ENCODE measurements at regions not wholly inside any gene's neighbourhood (a gene's known extent, or its start where the extent isn't known, plus 50 kb on each side); places are given as distances from the start of the nearest gene placed in this dataset.

- DNase-seq (ENCODE audit: extremely low spot score in 2 of 2) = no peak
- Histone ChIP-seq H3K4me1 (no peaks in the 10 kb centered on the region), H3K27ac (no peak overlapping the region), H3K27me3 (no peaks in the 10 kb centered on the region), H3K9me3 (no peaks in the 10 kb centered on the region), H3K4me3 (no peak overlapping the region), H3K36me3 (no peaks in the 10 kb centered on the region)
- TF ChIP-seq POLR2AphosphoS5 (IDR thresholded peaks at IDR 0.05; ENCODE audit: insufficient read depth in 1 of 2, low read depth in 1 of 2) (no peak), CTCF (IDR thresholded peaks at IDR 0.05) (no peak), POLR2A (IDR thresholded peaks at IDR 0.05) (no peak)
- intact Hi-C loops (cut with DNase I) = no loop called here
These were observed 982.9 kb upstream of the RBFOX1 start for GRCh38 chr16:6349725-6350124.

- Histone ChIP-seq H3K9me3 (no peaks in the 10 kb centered on the region), H3K4me1 (no peaks in the 10 kb centered on the region), H3K27ac (no peak overlapping the region), H3K4me3 (no peak overlapping the region), H3K27me3 (no peaks in the 10 kb centered on the region), H3K36me3 (no peaks in the 10 kb centered on the region)
- intact Hi-C loops (cut with DNase I) = no loop called here
- no peak for DNase-seq (ENCODE audit: extremely low spot score in 2 of 2)
- no peak for TF ChIP-seq POLR2AphosphoS5 (IDR thresholded peaks at IDR 0.05; ENCODE audit: insufficient read depth in 1 of 2, low read depth in 1 of 2)
These were observed 987.6 kb upstream of the RBFOX1 start for GRCh38 chr16:6345090-6345489.

- no peak overlapping the region for H3K4me3 ChIP-seq
- H3K4me1 ChIP-seq = no peaks in the 10 kb centered on the region
These were observed 989.5 kb upstream of the RBFOX1 start for GRCh38 chr16:6343157-6343556.

GRCh38 chr16:6341981-6342380 lies 990.7 kb upstream of the RBFOX1 start:
- no peaks in the 10 kb centered on the region for H3K4me1 ChIP-seq
- H3K9me3 ChIP-seq = no peaks in the 10 kb centered on the region
- intact Hi-C loops (cut with DNase I) = no loop called here
- TF ChIP-seq CTCF (IDR thresholded peaks at IDR 0.05) = no peak
- no peaks in the 10 kb centered on the region for H3K36me3 ChIP-seq
- no peak overlapping the region for H3K4me3 ChIP-seq
- H3K27me3 ChIP-seq = no peaks in the 10 kb centered on the region
- no peak overlapping the region for H3K27ac ChIP-seq
- DNase-seq (ENCODE audit: extremely low spot score in 2 of 2) = no peak

More at GRCh38 chr16:6343157-6343556, 989.5 kb upstream of the RBFOX1 start:
- Histone ChIP-seq H3K27ac (no peak overlapping the region), H3K9me3 (no peaks in the 10 kb centered on the region), H3K27me3 (no peaks in the 10 kb centered on the region), H3K36me3 (no peaks in the 10 kb centered on the region)
- intact Hi-C loops (cut with DNase I) = no loop called here
- no peak for DNase-seq (ENCODE audit: extremely low spot score in 2 of 2)
- no peak for TF ChIP-seq CTCF (IDR thresholded peaks at IDR 0.05)
- no peak for TF ChIP-seq POLR2AphosphoS5 (IDR thresholded peaks at IDR 0.05; ENCODE audit: insufficient read depth in 1 of 2, low read depth in 1 of 2)
- TF ChIP-seq POLR2A (IDR thresholded peaks at IDR 0.05) = no peak

- no peak overlapping the region for H3K4me3 ChIP-seq
- no peaks in the 10 kb centered on the region for H3K4me1 ChIP-seq
- intact Hi-C loops (cut with DNase I) = no loop called here
- no peaks in the 10 kb centered on the region for H3K36me3 ChIP-seq
- no peaks in the 10 kb centered on the region for H3K27me3 ChIP-seq
- no peaks in the 10 kb centered on the region for H3K9me3 ChIP-seq
- DNase-seq (ENCODE audit: extremely low spot score in 2 of 2) = no peak
- no peak overlapping the region for H3K27ac ChIP-seq
- TF ChIP-seq CTCF (IDR thresholded peaks at IDR 0.05) (peak in 1 of 3 experiments; percentile 9), POLR2A (IDR thresholded peaks at IDR 0.05) (no peak), POLR2AphosphoS5 (IDR thresholded peaks at IDR 0.05; ENCODE audit: insufficient read depth in 1 of 2, low read depth in 1 of 2) (no peak)
These were observed 997.6 kb upstream of the RBFOX1 start for GRCh38 chr16:6335072-6335471.

GRCh38 chr16:6331770-6332169 lies 1000.9 kb upstream of the RBFOX1 start:
- Histone ChIP-seq H3K36me3 (no peaks in the 10 kb centered on the region), H3K4me3 (no peak overlapping the region), H3K27me3 (no peaks in the 10 kb centered on the region), H3K9me3 (no peaks in the 10 kb centered on the region), H3K4me1 (no peaks in the 10 kb centered on the region), H3K27ac (no peak overlapping the region)
- TF ChIP-seq POLR2AphosphoS5 (IDR thresholded peaks at IDR 0.05; ENCODE audit: insufficient read depth in 1 of 2, low read depth in 1 of 2) = no peak
- TF ChIP-seq CTCF (IDR thresholded peaks at IDR 0.05) = no peak
- no peak for DNase-seq (ENCODE audit: extremely low spot score in 2 of 2)
- intact Hi-C loops (cut with DNase I) = no loop called here

Measured in vagina (tissue), 2 donors.